ENCODE measurements at regions not wholly inside any gene's neighbourhood (a gene's known extent, or its start where the extent isn't known, plus 50 kb on each side); places are given as distances from the start of the nearest gene placed in this dataset.

- no peak for TF ChIP-seq CHD7 (IDR thresholded peaks at IDR 0.05; ENCODE audit: insufficient replicate concordance, low read length)
- TF ChIP-seq SRF (IDR thresholded peaks at IDR 0.05; ENCODE audit: low read depth, low read length) = no peak
- TF ChIP-seq RXRA (IDR thresholded peaks at IDR 0.05; ENCODE audit: insufficient read depth, low read depth, low read length) = no peak
- TF ChIP-seq KDM1A (IDR thresholded peaks at IDR 0.05; ENCODE audit: borderline replicate concordance, low read length) = no peak
- no peak for TF ChIP-seq USF2 (IDR thresholded peaks at IDR 0.05; ENCODE audit: low read length)
- TF ChIP-seq POLR2A (IDR thresholded peaks at IDR 0.05; ENCODE audit: control extremely low read depth in 1 of 2, low read depth in 2 of 2, low read length in 2 of 2) = no peak
- no peak for TF ChIP-seq BRCA1 (IDR thresholded peaks at IDR 0.05; ENCODE audit: low read depth, low read length)
- TF ChIP-seq TBP (IDR thresholded peaks at IDR 0.05; ENCODE audit: low read depth, low read length) = no peak
Observed at GRCh38 chr4:71167083-71167482, 171.7 kb upstream of the SLC4A4 start (continued).
